ENCODE measurements at regions not wholly inside any gene's neighbourhood (a gene's known extent, or its start where the extent isn't known, plus 50 kb on each side); places are given as distances from the start of the nearest gene placed in this dataset.

DNA sequence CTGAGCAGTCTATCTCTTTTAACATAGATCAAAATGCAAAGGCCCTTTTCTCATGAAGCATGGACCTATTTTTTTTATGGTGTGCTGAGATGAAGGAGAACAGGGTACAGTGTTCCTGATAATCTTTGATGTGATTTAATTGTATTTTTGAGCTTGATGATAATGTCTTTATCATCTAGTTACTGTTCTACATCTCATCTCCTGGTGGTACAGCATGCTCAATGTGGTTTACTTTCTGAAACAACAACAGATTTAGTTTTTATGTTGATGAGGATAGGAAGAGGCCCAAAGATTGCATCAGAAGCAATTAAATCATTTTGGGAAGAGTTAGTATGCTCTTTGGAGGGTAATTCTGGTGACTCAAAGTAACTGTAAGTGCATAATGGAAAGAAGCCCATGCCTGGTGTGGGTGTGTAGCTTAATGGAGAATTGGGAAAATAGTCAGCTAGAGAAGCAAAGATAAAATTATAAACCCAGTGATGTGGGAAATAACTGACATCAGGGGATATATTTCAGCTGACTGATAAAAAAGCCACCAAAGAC lies 123.0 kb upstream of the KCNN2 start:
- Histone ChIP-seq H3K27me3 (replicated peaks; ENCODE audit: control insufficient read depth, insufficient read depth, low read length) (no peaks in the 10 kb centered on the region), H3K36me3 (ENCODE audit: control insufficient read depth, insufficient read depth, low read length) (no peaks in the 10 kb centered on the region), H3K4me3 (ENCODE audit: low read depth, low read length) (no peak overlapping the region), H3K4me1 (no peaks in the 10 kb centered on the region), H3K9me3 (no peaks in the 10 kb centered on the region)
- TF ChIP-seq, protein P1, sequence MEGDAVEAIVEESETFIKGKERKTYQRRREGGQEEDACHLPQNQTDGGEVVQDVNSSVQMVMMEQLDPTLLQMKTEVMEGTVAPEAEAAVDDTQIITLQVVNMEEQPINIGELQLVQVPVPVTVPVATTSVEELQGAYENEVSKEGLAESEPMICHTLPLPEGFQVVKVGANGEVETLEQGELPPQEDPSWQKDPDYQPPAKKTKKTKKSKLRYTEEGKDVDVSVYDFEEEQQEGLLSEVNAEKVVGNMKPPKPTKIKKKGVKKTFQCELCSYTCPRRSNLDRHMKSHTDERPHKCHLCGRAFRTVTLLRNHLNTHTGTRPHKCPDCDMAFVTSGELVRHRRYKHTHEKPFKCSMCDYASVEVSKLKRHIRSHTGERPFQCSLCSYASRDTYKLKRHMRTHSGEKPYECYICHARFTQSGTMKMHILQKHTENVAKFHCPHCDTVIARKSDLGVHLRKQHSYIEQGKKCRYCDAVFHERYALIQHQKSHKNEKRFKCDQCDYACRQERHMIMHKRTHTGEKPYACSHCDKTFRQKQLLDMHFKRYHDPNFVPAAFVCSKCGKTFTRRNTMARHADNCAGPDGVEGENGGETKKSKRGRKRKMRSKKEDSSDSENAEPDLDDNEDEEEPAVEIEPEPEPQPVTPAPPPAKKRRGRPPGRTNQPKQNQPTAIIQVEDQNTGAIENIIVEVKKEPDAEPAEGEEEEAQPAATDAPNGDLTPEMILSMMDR (IDR thresholded peaks at IDR 0.05; ENCODE audit: insufficient read depth in 1 of 2, low read depth in 1 of 2, low read length in 1 of 2, severe bottlenecking in 1 of 2, unreplicated experiment in 1 of 2): no peak
- intact Hi-C loops (cut with micrococcal nuclease; ENCODE audit: unreplicated experiment): no loop called here
- Mint-ChIP-seq H3K9me3 (ENCODE audit: unreplicated experiment) (no peaks in the 10 kb centered on the region), H3K4me1 (ENCODE audit: low read depth, unreplicated experiment) (no peaks in the 10 kb centered on the region), H3K4me3 (ENCODE audit: unreplicated experiment) (no peak overlapping the region), H3K27ac (ENCODE audit: unreplicated experiment) (no peak overlapping the region), H3K36me3 (ENCODE audit: insufficient read depth, unreplicated experiment) (no peaks in the 10 kb centered on the region), H3K27me3 (ENCODE audit: insufficient read depth, unreplicated experiment) (peaks cover 4% of the 10 kb centered on the region)
- ChIA-PET POLR2A (no interaction called here), CTCF (no interaction called here)
- BruUV-seq (replicated peaks): no TSS peak
- no peak for DNase-seq

DNA sequence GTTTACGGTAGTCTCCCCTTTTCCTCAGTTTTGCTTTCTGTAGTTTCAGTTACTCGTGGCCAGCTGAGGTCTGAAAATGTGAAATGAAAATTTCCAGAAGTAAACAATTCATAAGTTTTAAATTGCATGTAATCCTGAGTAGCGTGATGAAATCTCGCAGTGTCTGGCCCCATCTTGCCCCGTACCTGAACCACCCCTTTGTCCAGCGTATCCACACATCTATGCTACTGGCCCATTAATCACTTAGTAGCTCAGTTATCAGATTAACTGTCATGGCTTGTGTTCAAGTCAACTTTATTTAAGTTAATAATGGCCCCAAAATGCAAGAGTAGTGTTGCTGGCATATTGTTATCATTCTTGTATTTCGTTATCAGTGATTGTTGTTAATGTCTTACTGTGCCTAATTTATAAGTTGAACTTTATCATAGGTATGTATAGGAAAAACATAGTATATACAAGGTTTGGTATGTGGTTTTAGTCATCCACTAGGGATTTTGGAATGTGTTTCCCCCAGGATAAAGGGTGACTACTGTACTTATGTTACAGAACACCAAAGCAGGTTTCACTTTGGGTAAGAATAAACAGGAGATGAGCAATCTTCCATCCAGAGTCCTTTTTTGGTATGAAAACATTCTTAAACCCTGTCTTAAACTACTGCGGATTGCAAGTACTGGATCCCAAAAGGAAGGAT lies 118.4 kb upstream of the KCNN2 start:
- no peak for DNase-seq
- ChIA-PET POLR2A (no interaction called here), CTCF (no interaction called here)
- peaks cover 4% of the 10 kb centered on the region for H3K27me3 Mint-ChIP-seq (ENCODE audit: insufficient read depth, unreplicated experiment)
- H3K4me1 Mint-ChIP-seq (ENCODE audit: low read depth, unreplicated experiment): no peaks in the 10 kb centered on the region
- H3K27ac Mint-ChIP-seq (ENCODE audit: unreplicated experiment): no peak overlapping the region
- Histone ChIP-seq H3K4me1 (no peaks in the 10 kb centered on the region), H3K36me3 (ENCODE audit: control insufficient read depth, insufficient read depth, low read length) (no peaks in the 10 kb centered on the region), H3K4me3 (ENCODE audit: low read depth, low read length) (no peak overlapping the region), H3K9me3 (no peaks in the 10 kb centered on the region), H3K27me3 (replicated peaks; ENCODE audit: control insufficient read depth, insufficient read depth, low read length) (no peaks in the 10 kb centered on the region)
- no peaks in the 10 kb centered on the region for H3K9me3 Mint-ChIP-seq (ENCODE audit: unreplicated experiment)
- no peaks in the 10 kb centered on the region for H3K36me3 Mint-ChIP-seq (ENCODE audit: insufficient read depth, unreplicated experiment)
- H3K4me3 Mint-ChIP-seq (ENCODE audit: unreplicated experiment): no peak overlapping the region
- no TSS peak for BruUV-seq (replicated peaks)
- intact Hi-C loops (cut with micrococcal nuclease; ENCODE audit: unreplicated experiment): no loop called here
- TF ChIP-seq, protein P1 (IDR thresholded peaks at IDR 0.05; ENCODE audit: insufficient read depth in 1 of 2, low read depth in 1 of 2, low read length in 1 of 2, severe bottlenecking in 1 of 2, unreplicated experiment in 1 of 2): no peak

DNA sequence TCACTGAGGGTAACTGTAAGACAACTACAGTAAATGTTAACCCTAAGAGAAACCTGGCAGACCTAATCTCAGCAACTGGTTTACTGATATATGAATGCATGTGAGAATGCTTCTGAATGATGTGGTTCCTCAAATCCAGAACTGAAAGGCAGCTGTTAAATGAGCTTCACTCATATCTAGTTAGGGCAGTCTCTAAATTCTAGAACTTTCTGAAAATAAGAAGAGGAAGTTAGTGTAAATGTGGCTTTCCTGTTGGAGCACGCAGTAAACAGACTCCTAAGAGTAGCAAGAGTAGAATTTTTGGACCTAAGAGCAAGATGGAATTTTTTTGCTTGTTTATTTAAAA lies 117.9 kb upstream of the KCNN2 start:
- Histone ChIP-seq H3K36me3 (ENCODE audit: control insufficient read depth, insufficient read depth, low read length) (no peaks in the 10 kb centered on the region), H3K4me3 (ENCODE audit: low read depth, low read length) (no peak overlapping the region), H3K9me3 (no peaks in the 10 kb centered on the region), H3K27me3 (replicated peaks; ENCODE audit: control insufficient read depth, insufficient read depth, low read length) (no peaks in the 10 kb centered on the region), H3K4me1 (no peaks in the 10 kb centered on the region)
- Mint-ChIP-seq H3K9me3 (ENCODE audit: unreplicated experiment) (no peaks in the 10 kb centered on the region), H3K4me1 (ENCODE audit: low read depth, unreplicated experiment) (no peaks in the 10 kb centered on the region), H3K36me3 (ENCODE audit: insufficient read depth, unreplicated experiment) (no peaks in the 10 kb centered on the region), H3K27me3 (ENCODE audit: insufficient read depth, unreplicated experiment) (peaks cover 2% of the 10 kb centered on the region), H3K4me3 (ENCODE audit: unreplicated experiment) (no peak overlapping the region), H3K27ac (ENCODE audit: unreplicated experiment) (no peak overlapping the region)
- no peak for DNase-seq
- ChIA-PET POLR2A (no interaction called here), CTCF (no interaction called here)
- TF ChIP-seq, protein P1 (IDR thresholded peaks at IDR 0.05; ENCODE audit: insufficient read depth in 1 of 2, low read depth in 1 of 2, low read length in 1 of 2, severe bottlenecking in 1 of 2, unreplicated experiment in 1 of 2): no peak
- no TSS peak for BruUV-seq (replicated peaks)
- intact Hi-C loops (cut with micrococcal nuclease; ENCODE audit: unreplicated experiment): no loop called here
